NCI-H2196 (cell line): ENCODE measurements at regions not wholly inside any gene's neighbourhood (a gene's known extent, or its start where the extent isn't known, plus 50 kb on each side); places are given as distances from the start of the nearest gene placed in this dataset.

Experiments
- DNase-seq: peaks from one replicate; lab custom pipeline; 2025; ENCODE audit not compliant: unreplicated experiment; lab: John Stamatoyannopoulos, UW

DNA sequence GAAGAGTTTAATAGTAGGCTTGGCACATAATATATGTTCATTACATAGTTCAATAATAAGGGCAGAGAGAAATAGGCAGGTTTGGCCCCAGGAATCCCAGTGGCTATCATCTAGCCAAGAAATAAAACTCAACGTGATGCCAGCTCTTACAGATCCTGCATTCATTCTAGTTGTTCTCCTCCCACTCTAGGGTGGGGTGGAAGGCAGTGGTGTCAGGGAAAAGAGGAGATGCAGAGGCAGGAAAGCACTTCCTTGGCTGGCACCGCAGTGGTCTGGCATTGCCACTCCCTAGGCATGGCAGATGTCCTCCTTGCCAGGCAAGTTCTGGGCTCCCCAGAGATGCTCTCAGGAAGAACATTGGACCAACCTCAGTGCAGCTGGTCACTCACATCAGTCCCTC lies 383.6 kb downstream of the GRIN2B start:
- no peak for DNase-seq

DNA sequence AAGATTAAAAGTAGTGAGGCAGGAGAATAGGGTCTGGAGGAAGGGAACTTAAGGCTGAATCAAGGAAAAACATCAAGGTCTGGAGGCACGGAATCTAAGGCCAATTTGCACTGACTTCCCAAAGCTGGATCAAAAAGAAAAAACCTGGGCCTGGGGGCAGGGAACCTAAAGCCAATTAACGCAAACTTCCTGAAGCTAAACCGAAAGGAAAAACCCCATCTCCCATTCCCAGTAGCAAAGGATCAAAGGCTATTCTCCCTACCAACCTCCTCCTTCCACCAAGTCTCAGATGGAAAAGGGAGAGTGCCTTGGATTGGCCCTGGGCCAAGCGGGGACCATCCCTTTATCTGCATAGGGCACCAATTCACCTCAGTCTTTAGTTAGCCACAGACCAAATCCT lies 384.2 kb downstream of the GRIN2B start:
- DNase-seq, result no peak

DNA sequence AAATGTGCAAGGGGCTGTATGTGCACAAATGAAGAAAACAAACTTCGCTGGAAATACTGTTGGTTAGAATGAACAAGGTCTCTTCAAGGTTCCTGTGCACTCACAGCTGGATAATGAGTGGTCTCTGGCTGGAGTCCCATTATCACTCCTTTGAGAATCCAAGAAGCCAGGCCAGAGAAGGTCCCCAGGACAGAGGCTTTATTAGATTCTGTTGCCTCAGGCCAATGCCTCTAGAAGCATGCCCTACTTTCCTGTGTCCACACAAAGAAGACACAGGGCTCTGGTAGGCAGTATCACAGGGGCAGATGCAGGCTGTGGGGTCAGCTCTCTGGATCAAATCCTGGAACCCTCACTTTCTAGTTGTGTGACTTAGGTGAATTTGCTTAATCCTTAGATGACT lies 384.7 kb downstream of the GRIN2B start:
- no peak for DNase-seq

DNA sequence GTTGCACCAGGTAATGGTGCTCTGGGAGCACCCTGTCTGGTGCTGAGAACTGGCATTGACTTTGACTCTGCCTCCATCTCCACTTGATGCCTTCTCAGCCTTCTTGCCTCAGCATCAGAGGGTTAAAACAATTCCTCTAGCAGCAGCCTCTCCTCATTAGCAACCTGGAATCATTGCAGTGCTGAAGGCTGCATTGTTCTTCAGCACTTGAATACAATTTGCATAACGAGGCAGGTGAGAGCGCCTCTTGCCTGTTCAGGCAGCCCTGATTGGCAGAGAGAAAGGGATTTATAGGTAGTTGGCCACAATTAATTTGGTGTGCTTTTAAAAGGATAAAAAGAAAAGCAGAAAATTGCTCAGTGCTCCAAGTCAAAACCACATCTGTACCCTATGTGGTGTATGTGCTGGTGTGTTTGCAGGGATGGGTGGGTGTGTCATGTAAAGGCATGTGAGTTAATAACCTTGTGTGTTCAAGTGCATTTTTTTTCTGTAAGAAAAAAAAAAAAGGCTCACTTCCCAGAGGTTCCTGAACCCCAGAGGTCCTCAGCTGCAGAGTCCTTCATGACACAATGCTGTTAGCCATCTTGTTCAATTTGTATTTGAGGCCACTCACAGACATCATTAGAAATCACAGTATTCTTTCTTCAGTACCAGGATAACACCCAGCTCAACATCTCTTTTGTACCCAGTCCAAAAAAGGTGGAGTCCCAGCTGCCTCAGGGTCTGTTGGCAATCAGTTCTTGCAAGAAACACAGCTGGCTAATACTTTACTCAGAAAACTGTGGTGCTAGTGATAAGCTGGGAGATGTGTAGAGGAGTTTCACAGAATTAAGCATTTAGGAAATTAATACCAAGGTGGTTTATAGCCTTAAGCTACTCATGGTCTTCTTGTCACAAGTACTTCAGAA lies 385.6 kb downstream of the GRIN2B start:
- DNase-seq, result no peak

DNA sequence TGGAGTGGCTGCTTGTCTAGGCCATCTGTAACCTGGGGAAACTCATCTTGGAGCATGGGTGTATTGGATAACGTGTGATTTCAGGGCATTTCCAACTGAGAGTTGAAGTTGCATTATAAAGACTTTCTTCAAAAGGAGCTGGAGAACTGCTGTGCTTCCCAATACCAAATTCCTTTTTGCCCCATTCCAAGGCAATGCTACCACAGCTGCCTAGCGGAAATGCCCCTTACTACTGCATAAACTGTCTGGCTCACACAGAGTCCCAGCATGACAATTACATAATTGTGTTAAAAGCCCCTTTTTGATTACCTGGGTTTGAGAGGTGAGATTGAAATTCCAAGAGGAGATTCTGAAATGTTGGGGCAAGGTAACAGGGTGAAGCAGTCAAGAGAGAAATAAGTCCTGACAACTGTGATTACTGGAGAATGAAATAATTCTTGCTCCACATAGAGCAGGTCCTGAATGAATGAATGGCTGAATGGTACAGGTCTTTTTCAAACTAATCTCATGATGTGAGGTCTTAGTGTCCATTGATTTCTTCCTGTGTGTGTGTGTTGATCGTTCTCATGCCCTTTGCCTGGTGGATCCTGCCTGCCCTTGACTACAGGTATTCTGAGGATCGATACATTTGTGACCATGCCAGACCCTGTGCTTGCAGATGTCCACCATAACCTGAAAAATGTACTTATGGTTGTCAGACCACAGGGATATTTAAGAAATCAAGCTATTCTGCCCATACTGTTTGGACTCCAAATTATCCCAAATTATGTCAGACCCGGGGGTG lies 386.5 kb downstream of the GRIN2B start:
- DNase-seq, result no peak

DNA sequence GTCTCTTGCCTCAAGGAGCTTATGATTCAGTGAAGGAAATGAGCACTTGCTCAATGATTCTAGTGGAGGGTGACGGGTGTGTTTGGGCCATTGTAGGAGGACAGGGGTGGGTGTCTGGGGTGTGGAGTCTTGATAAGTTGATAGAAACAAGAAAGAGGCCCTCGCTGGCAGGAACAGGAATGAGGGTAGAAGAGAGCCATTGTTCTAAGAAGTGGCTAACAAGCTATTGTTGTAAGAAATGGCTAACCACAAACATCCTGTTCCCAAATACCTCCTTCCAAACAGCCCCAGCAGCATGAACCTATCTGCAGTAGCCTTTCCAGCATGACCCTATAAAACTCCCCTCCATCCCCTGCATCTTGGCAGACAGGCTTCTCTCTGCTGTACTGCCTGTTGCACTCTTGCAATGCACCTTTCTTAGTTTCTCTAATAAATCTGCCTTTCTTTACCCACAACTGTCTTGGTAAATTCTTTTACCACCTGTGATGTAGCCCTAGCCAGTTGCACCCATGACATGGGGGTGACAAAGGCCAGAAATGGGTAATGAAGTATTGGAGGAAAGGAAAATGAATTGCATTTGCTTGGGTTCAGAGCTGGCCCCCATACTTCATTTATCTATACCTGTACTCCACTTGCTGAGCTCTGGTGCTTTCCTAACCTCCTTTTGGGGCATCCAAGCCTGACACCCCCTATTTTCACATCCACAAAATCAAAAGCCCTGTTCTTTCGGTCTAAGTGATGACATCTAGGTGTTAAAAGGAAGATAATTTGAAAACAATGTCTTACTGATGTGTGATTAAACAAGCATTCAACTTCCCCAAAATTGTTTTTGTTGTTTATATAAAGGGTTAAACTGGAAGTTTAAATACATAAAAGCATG lies 389.1 kb downstream of the GRIN2B start:
- DNase-seq, result no peak

DNA sequence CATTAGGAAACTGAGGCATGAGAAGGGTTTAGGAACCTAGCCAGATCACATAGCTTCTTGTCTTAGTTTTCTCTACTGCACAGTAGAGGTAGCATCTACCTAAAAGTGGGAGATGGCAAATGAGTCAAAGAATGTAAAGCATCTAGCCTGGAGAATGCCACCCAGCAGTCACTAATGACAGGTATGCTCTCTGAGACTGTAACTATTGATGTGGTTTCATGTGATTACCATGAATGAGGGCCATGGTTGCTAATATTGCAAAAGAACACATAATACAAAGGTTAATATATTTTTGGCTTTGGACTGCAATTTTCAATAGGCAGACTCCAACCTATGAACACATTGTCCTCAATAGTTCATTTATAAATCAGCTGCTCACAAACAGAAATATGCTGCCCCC lies 389.9 kb downstream of the GRIN2B start:
- DNase-seq, result no peak

DNA sequence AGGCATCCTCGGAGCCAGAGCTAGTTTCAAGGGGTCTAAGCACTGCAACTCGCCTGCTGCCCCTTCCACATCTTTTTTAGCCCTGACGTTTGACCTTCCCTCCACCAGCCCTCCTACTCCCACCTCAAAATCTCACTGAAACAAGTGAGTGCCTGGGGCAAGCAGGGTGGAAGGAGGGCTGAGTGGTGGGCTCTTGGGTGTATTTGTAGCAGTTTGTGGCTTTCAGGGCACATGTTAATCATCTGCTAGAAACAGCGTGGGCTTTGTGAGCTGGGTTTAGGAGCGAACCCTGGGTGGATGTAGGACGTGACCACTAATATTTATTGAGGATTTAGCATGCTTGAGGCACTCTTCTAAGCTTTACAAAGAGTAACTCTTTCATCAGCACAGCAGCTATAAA lies 390.3 kb downstream of the GRIN2B start:
- no peak for DNase-seq

DNA sequence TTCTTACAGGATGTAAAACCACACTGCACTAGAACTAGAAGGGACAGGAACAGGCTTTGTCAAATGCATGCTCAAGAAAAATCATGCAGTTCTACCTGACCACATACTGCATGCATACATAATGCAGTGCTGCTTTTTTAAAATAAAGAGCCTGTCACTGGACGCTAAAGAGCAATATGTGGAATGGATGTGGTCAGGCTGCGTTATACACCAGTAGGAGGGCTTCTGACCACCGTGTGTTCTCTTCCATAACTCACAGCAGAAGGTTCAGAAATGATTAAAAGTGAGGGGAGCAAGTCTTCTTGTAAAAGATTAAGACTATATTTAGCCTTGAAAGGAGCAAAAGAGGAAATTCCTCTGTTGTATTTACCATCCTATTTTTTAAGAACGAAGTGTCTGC lies 392.0 kb downstream of the EMP1 start:
- DNase-seq, result no peak

DNA sequence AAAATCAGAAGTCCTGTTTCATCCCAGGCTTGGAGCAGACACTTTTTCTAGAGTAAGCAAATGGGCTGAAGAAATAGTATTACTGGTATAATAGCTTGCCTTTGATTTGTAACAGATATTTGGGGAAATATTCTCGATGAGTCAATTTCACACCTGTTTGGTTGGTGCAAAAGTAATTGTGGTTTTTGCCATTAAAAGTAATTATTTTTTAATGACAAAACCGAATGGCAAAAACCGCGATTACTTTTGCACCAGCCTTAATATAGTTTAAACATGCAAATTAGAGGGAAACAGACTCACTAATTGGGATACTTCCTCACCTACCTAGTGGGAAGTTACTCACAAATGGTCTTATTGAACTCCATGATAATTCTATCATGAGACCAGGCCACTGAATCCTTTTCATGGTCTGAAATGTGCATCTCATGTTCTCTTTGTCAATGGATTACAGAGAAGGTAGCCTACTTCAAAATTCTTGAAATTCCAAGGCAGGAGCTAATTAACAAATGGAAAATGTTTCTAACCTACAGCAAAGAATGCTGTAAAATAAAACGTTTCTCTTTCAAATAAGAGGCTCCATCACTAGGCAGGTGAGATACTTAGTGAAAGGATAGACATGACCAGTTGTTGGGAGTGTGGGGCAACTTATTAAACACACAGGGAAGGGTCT lies 391.3 kb downstream of the EMP1 start:
- no peak for DNase-seq

DNA sequence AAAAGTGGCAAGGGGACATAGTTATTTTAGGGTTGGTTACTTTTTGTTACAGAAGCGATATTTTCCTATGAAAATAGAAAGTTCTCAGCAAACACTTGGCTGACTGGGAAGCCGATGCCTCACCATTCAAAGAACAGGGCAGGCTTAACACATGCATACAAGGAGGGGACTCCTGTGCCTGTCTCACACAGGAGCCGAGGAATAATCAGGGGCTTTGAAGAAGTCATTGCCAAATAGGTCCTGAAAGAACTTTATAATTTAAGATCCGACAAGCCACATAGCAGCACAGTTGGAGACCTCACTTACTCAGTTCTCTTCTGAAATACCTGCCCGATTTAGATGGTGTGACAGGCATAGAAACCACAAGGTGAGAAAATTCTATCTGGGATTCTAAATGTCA lies 389.8 kb downstream of the EMP1 start:
- DNase-seq, result no peak

DNA sequence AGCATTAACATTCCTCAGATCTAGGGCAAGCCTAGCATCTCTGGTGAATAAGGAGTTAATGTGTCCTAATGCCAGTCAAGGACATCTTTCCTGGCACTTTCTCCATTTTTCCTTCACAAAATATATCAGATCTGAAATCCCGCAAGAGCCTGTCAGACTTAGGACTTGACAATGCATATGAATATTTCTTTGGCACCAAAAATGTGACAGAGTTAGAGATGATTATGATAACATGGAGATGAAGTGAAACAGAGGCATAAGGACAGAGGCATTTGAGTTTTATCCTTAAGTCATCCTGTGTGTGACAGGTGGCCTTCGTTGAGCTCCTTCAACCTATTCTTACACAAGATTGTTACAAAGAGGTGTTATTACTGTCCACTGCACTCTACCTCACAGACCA lies 388.0 kb downstream of the EMP1 start:
- no peak for DNase-seq

DNA sequence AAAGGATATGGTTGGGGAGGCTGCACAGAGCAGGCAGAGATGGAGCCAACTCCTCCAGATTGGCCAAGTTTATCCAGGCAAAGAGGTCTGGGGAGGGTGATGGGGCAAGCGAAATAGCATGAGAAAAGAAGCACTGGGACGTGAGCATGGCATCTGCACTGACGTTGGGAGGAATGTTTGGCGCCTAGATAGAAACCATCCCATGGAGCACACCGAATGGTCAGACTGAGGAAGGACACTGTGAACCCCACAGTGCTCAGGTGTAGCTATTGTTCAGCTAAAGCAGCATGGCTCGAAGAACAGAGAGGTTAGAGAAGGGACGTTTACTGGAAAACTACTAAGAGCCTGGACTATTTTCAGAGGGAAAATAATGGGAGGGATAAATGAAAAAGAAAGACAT lies 387.1 kb downstream of the EMP1 start:
- no peak for DNase-seq

DNA sequence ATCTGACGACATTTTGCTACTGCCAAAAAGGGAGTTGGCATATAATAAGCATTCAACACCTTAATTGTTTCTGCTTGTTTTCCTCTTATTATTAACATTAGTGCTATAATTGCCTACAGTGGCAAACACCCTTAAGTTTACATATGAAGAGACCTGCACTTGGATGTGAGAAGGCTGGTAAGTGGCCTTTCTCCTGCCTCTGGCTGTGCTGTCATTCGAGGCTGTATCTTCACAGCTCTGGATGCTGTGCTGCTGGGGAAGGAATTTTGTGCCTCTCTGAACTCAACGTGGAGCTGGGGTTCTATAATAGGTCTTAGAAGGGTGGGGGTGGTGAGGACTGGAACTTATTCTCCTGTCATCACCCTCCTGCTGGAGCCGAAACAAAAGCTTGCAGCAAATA lies 385.9 kb downstream of the EMP1 start:
- no peak for DNase-seq

DNA sequence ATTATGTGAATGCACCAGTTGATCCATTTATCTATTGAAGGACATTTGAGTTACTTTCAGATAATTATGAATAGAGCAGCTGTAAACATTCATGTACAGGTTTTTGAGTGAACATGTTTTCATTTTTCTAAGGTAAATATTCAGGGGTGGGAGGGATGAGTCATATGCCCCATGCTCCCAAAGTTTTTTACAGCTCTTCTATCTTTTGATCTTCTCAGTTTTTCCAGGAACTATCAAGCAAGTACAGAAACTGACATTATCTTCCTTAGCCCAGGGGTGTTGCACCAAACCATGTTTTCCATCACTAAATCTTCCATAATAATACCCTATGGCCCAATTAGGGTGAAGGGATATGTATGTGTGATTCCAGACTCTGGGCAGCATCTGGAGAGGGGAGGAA lies 384.5 kb downstream of the EMP1 start:
- DNase-seq, result no peak

DNA sequence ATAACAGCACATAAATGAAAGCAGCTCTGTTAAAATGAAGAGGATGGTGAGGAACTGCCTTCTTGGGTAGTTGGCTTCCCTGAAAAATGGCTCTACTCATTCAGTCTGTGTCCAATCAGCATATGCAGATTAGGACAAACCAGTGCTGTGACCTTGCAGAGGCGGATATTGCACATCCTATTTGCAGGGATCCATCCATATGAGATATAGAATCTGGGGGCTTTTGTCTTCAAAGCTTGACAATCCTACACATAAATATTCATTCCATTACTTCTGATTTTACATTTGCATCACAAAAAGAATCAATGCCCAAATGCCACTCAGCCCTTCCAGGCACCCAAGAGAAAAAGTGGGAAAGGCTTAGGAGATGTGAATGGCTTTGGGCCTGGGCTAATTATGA lies 383.7 kb downstream of the EMP1 start:
- DNase-seq, result no peak

DNA sequence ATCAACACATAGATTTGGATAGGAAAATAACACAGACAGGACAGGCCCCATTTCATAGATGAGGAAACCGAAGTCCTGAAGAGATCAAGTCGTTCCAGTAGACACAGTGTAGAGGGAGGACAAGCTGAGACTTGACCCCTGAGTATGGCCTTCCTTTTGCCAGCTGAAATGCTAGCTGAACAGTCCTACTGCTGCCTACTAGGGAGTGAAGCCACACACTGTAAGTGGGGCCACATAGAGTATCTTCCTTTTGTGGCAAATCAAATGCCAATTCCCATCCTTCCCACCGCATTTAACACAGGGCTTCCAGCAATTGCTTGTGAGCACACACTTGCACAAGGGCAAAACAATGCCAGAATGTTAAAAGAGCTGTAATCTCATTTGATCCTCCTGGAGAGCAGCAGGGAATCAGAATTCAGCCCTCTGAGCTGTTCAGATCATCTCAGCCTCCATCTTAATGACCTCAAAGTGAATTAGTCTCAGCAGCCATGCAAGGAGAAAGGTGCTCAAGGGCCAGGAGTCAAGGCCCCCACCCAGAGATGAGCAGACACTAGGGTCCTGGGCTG lies 380.5 kb downstream of the EMP1 start:
- no peak for DNase-seq

DNA sequence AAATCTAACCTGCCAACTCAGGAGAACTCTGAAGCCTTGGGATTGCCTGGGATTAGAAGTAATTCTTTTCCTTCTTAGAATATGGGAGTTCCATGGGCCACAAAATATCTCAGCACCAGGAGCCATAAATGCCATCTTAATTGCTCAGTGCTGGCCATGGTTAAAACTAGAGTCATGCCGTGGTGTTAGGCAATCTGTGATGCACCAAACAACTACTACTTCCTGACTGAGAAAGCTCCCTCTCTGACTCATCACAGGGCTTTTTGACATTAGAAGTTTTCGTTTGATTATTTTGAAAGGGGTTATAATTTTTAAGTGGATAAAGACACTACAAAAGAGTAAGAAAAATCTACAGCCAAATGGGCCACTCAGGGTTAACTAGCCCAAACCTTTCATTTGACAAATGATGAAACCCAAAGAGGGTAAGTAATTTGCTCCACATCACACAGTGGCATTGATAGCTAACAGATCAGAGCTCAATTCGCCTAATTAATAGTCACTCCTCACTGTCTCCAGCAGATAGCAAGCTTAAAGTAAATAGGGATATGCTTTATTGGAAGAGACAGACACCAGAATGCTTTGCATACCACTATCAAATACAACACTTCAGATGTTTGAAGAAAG lies 377.3 kb downstream of the EMP1 start:
- no peak for DNase-seq

DNA sequence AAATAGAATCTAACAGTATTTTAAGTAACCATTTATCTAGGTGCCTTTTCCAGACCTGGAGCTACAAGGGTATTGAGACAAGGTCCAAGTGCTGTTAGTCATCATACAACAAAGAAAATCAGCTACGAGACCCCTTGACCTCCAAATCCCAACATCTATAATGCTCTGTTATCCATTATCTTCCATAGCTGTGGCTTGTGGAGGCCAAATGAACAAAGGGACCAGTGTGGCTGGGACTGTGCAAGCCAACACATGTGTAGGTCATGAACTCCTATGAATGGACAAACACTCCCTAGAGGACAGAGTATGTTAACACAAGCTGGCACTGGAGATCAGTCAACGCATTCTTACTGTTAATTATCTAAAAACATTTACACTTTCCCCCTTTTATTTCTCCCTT lies 374.5 kb downstream of the EMP1 start:
- no peak for DNase-seq
